HG02943 (cell line): ENCODE measurements at regions not wholly inside any gene's neighbourhood (a gene's known extent, or its start where the extent isn't known, plus 50 kb on each side); places are given as distances from the start of the nearest gene placed in this dataset.

ENCODE experiments used
- ATAC-seq: cut with Tn5 transposase; IDR thresholded peaks from one replicate; pipeline ENCODE4 v1.9.1; 2021; ENCODE audit warnings: mild to moderate bottlenecking, low read depth, moderate library complexity; ENCODE audit not compliant: unreplicated experiment

- no peak for ATAC-seq
Observed at GRCh38 chr12:58809064-58809607, 111.2 kb downstream of the LRIG3 start.

GRCh38 chr12:58811346-58811745 lies 109.0 kb downstream of the LRIG3 start:
- ATAC-seq = no peak

GRCh38 chr12:58812214-58812613 lies 108.1 kb downstream of the LRIG3 start:
- ATAC-seq = no peak

GRCh38 chr12:58814036-58814435 lies 106.3 kb downstream of the LRIG3 start:
- ATAC-seq = no peak

GRCh38 chr12:58815235-58815634 lies 105.1 kb downstream of the LRIG3 start:
- ATAC-seq = no peak

- ATAC-seq = no peak
Observed at GRCh38 chr12:58818546-58818945, 101.8 kb downstream of the LRIG3 start.

GRCh38 chr12:58819345-58819744 lies 101.0 kb downstream of the LRIG3 start:
- no peak for ATAC-seq

- ATAC-seq = no peak
Observed at GRCh38 chr12:58819985-58820384, 100.3 kb downstream of the LRIG3 start.
